SJSA1 (cell line): ENCODE measurements at regions not wholly inside any gene's neighbourhood (a gene's known extent, or its start where the extent isn't known, plus 50 kb on each side); places are given as distances from the start of the nearest gene placed in this dataset.

ENCODE experiments used
- DNase-seq, 2 experiments: peaks; one replicate each; pipeline ENCODE4 v3.0.0-alpha.2; 2015 to 2020; ENCODE audit warnings: low spot score in 2 of 2, low read depth in 1 of 2
- H3K27ac ChIP-seq: fragments of 250-450 bp; sonication (Bioruptor Pico); 2 replicates; pipeline ENCODE4 v1.5.1; 2020; ENCODE audit warnings: mild to moderate bottlenecking, moderate library complexity
- H3K27me3 ChIP-seq: fragments of 250-450 bp; sonication (Bioruptor Pico); replicated peaks from 2 replicates; pipeline ENCODE4 v1.5.1; 2020; ENCODE audit warnings: mild to moderate bottlenecking, moderate library complexity
- H3K36me3 ChIP-seq: fragments of 250-450 bp; sonication (Bioruptor Pico); 2 replicates; pipeline ENCODE4 v1.5.1; 2020; ENCODE audit warnings: mild to moderate bottlenecking
- H3K4me1 ChIP-seq: fragments of 250-450 bp; sonication (Bioruptor Pico); replicated peaks from 2 replicates; pipeline ENCODE4 v1.6.1; 2021; ENCODE audit warnings: mild to moderate bottlenecking
- H3K4me3 ChIP-seq: fragments of 250-450 bp; sonication (Bioruptor Pico); 2 replicates; pipeline ENCODE4 v1.5.1; 2020; ENCODE audit warnings: mild to moderate bottlenecking
- H3K9me3 ChIP-seq: fragments of 250-450 bp; sonication (Bioruptor Pico); replicated peaks from 2 replicates; pipeline ENCODE4 v1.5.1; 2020; ENCODE audit warnings: mild to moderate bottlenecking

GRCh38 chr14:49221316-49221715, 364.9 kb downstream of the RPS29 start:
- Histone ChIP-seq H3K36me3 (no peaks in the 10 kb centered on the region), H3K4me1 (no peaks in the 10 kb centered on the region), H3K27ac (no peak overlapping the region), H3K4me3 (no peak overlapping the region), H3K27me3 (0 out of 2 replicates have a peak, but pooled peaks cover 2% of the 10 kb centered on the region), H3K9me3 (no peaks in the 10 kb centered on the region)
- DNase-seq: no peak

GRCh38 chr14:49220492-49220891, 365.7 kb downstream of the RPS29 start:
- Histone ChIP-seq H3K9me3 (no peaks in the 10 kb centered on the region), H3K27ac (no peak overlapping the region), H3K36me3 (no peaks in the 10 kb centered on the region), H3K27me3 (no peaks in the 10 kb centered on the region), H3K4me1 (no peaks in the 10 kb centered on the region), H3K4me3 (no peak overlapping the region)
- no peak for DNase-seq

GRCh38 chr14:49218436-49219092, 367.6 kb downstream of the RPS29 start:
- no peak overlapping the region for H3K27ac ChIP-seq
- H3K4me3 ChIP-seq: no peak overlapping the region
- no peaks in the 10 kb centered on the region for H3K4me1 ChIP-seq
- no peak for DNase-seq
- H3K27me3 ChIP-seq: no peaks in the 10 kb centered on the region
- no peaks in the 10 kb centered on the region for H3K9me3 ChIP-seq
- no peaks in the 10 kb centered on the region for H3K36me3 ChIP-seq

GRCh38 chr14:49212721-49213120, 373.5 kb downstream of the RPS29 start:
- Histone ChIP-seq H3K36me3 (no peaks in the 10 kb centered on the region), H3K4me3 (no peak overlapping the region), H3K27me3 (no peaks in the 10 kb centered on the region), H3K27ac (no peak overlapping the region), H3K4me1 (no peaks in the 10 kb centered on the region), H3K9me3 (no peaks in the 10 kb centered on the region)
- no peak for DNase-seq

- no peak overlapping the region for H3K4me3 ChIP-seq
- DNase-seq: no peak
- H3K27ac ChIP-seq: no peak overlapping the region
- H3K9me3 ChIP-seq: no peaks in the 10 kb centered on the region
- H3K36me3 ChIP-seq: no peaks in the 10 kb centered on the region
- H3K27me3 ChIP-seq: no peaks in the 10 kb centered on the region
- no peaks in the 10 kb centered on the region for H3K4me1 ChIP-seq
Observed at GRCh38 chr14:49209416-49209815, 376.8 kb downstream of the RPS29 start.

GRCh38 chr14:49206828-49207227, 379.4 kb downstream of the RPS29 start:
- DNase-seq: no peak
- Histone ChIP-seq H3K4me3 (no peak overlapping the region), H3K9me3 (no peaks in the 10 kb centered on the region), H3K4me1 (no peaks in the 10 kb centered on the region), H3K36me3 (no peaks in the 10 kb centered on the region), H3K27ac (no peak overlapping the region), H3K27me3 (no peaks in the 10 kb centered on the region)

- no peaks in the 10 kb centered on the region for H3K27me3 ChIP-seq
Observed at GRCh38 chr14:49203676-49204075, 382.5 kb downstream of the RPS29 start.

GRCh38 chr14:49199159-49199558, 387.0 kb downstream of the RPS29 start:
- DNase-seq: no peak
- no peak overlapping the region for H3K27ac ChIP-seq
- H3K9me3 ChIP-seq: no peaks in the 10 kb centered on the region
- H3K27me3 ChIP-seq: no peaks in the 10 kb centered on the region
- H3K4me3 ChIP-seq: no peak overlapping the region
- H3K4me1 ChIP-seq: no peaks in the 10 kb centered on the region
- no peaks in the 10 kb centered on the region for H3K36me3 ChIP-seq

More at GRCh38 chr14:49203676-49204075, 382.5 kb downstream of the RPS29 start:
- H3K4me3 ChIP-seq: no peak overlapping the region
- H3K9me3 ChIP-seq: no peaks in the 10 kb centered on the region
- H3K36me3 ChIP-seq: no peaks in the 10 kb centered on the region
- no peak overlapping the region for H3K27ac ChIP-seq
- H3K4me1 ChIP-seq: no peaks in the 10 kb centered on the region
- DNase-seq: no peak

GRCh38 chr14:49196327-49196726, 389.9 kb downstream of the RPS29 start:
- no peak for DNase-seq
- Histone ChIP-seq H3K27ac (no peak overlapping the region), H3K4me1 (no peaks in the 10 kb centered on the region), H3K27me3 (no peaks in the 10 kb centered on the region), H3K36me3 (no peaks in the 10 kb centered on the region), H3K9me3 (no peaks in the 10 kb centered on the region), H3K4me3 (no peak overlapping the region)

GRCh38 chr14:49194067-49194466, 392.1 kb downstream of the RPS29 start:
- Histone ChIP-seq H3K9me3 (no peaks in the 10 kb centered on the region), H3K4me3 (no peak overlapping the region), H3K4me1 (no peaks in the 10 kb centered on the region), H3K27ac (no peak overlapping the region), H3K36me3 (no peaks in the 10 kb centered on the region), H3K27me3 (no peaks in the 10 kb centered on the region)
- no peak for DNase-seq

- no peak overlapping the region for H3K27ac ChIP-seq
- H3K36me3 ChIP-seq: no peaks in the 10 kb centered on the region
- H3K4me1 ChIP-seq: no peaks in the 10 kb centered on the region
- no peak overlapping the region for H3K4me3 ChIP-seq
- H3K27me3 ChIP-seq: no peaks in the 10 kb centered on the region
- no peak for DNase-seq
- no peaks in the 10 kb centered on the region for H3K9me3 ChIP-seq
Observed at GRCh38 chr14:49193332-49194065, 392.7 kb downstream of the RPS29 start.

- Histone ChIP-seq H3K9me3 (no peaks in the 10 kb centered on the region), H3K36me3 (no peaks in the 10 kb centered on the region), H3K4me1 (no peaks in the 10 kb centered on the region), H3K4me3 (no peak overlapping the region), H3K27ac (no peak overlapping the region), H3K27me3 (no peaks in the 10 kb centered on the region)
- DNase-seq: no peak
Observed at GRCh38 chr14:49191380-49191779, 394.8 kb downstream of the RPS29 start.

GRCh38 chr14:49189375-49189774, 396.8 kb downstream of the RPS29 start:
- no peak overlapping the region for H3K27ac ChIP-seq
- H3K4me1 ChIP-seq: no peaks in the 10 kb centered on the region
- no peak overlapping the region for H3K4me3 ChIP-seq
- H3K36me3 ChIP-seq: no peaks in the 10 kb centered on the region
- H3K27me3 ChIP-seq: no peaks in the 10 kb centered on the region
- H3K9me3 ChIP-seq: no peaks in the 10 kb centered on the region
- DNase-seq: no peak

- H3K27me3 ChIP-seq: no peaks in the 10 kb centered on the region
- no peak overlapping the region for H3K4me3 ChIP-seq
- no peaks in the 10 kb centered on the region for H3K9me3 ChIP-seq
- no peaks in the 10 kb centered on the region for H3K4me1 ChIP-seq
- no peak for DNase-seq
- no peaks in the 10 kb centered on the region for H3K36me3 ChIP-seq
- H3K27ac ChIP-seq: no peak overlapping the region
Observed at GRCh38 chr14:49187799-49188198, 398.4 kb downstream of the RPS29 start.
